SU-DHL-6 (cell line): ENCODE measurements at regions not wholly inside any gene's neighbourhood (a gene's known extent, or its start where the extent isn't known, plus 50 kb on each side); places are given as distances from the start of the nearest gene placed in this dataset.

Source experiments
- CTCF ChIP-seq: fragments of 200-600 bp; sonication (generic); IDR thresholded peaks from one replicate; pipeline ENCODE4 v1.5.1; 2017; ENCODE audit warnings: antibody characterized with exemption, mild to moderate bottlenecking, low read length, moderate library complexity; ENCODE audit not compliant: insufficient read depth, poor library complexity, severe bottlenecking
- EZH2phosphoT487 ChIP-seq: fragments of 200-600 bp; sonication (generic), shearing (Covaris generic); conservative IDR thresholded peaks from 2 replicates; pipeline ENCODE4 v1.6.1; 2018; ENCODE audit warnings: mild to moderate bottlenecking, antibody characterized with exemption, low read length, moderate library complexity, mixed read lengths

- TF ChIP-seq CTCF = no peak
- no peak for TF ChIP-seq EZH2phosphoT487
Observed at GRCh38 chr15:31522028-31522427, 195.4 kb downstream of the KLF13 start.
